SK-N-SH treated with all-trans-retinoic acid at 6 μM for 48 hours (cell line): ENCODE measurements at regions not wholly inside any gene's neighbourhood (a gene's known extent, or its start where the extent isn't known, plus 50 kb on each side); places are given as distances from the start of the nearest gene placed in this dataset.

Experiments used
- ARNTL ChIP-seq: fragments of 450-650 bp; formaldehyde crosslinking; IDR thresholded peaks from 2 replicates; pipeline ENCODE4 v1.5.0; 2020; ENCODE audit warnings: low read depth, mild to moderate bottlenecking, moderate library complexity, borderline replicate concordance
- CREB5 ChIP-seq: fragments of 250-450 bp; sonication (Bioruptor Pico); IDR thresholded peaks from 2 replicates; pipeline ENCODE4 v1.5.1; 2020; ENCODE audit warnings: low read depth, mild to moderate bottlenecking, moderate library complexity
- GLIS3 ChIP-seq: fragments of 250-450 bp; sonication (Bioruptor Pico); IDR thresholded peaks from 2 replicates; pipeline ENCODE4 v1.5.0; 2020; ENCODE audit warnings: mild to moderate bottlenecking, moderate library complexity
- ISL1 ChIP-seq: fragments of 250-450 bp; sonication (Bioruptor Pico); IDR thresholded peaks from 2 replicates; pipeline ENCODE4 v2.1.2; 2022; ENCODE audit warnings: mild to moderate bottlenecking, moderate library complexity
- SNAI2 ChIP-seq: fragments of 250-450 bp; sonication (Bioruptor Pico); IDR thresholded peaks from 2 replicates; pipeline ENCODE4 v1.5.0; 2020; ENCODE audit warnings: mild to moderate bottlenecking, moderate library complexity
- TOX ChIP-seq: fragments of 250-450 bp; sonication (Bioruptor Pico); IDR thresholded peaks from 2 replicates; pipeline ENCODE4 v1.8.0; 2021; ENCODE audit warnings: mild to moderate bottlenecking, moderate library complexity, borderline replicate concordance
- ZC3H10 ChIP-seq: fragments of 250-450 bp; sonication (Bioruptor Pico); IDR thresholded peaks from 2 replicates; pipeline ENCODE4 v1.5.1; 2021; ENCODE audit warnings: mild to moderate bottlenecking, moderate library complexity
- ZFP3 ChIP-seq: fragments of 250-450 bp; sonication (Bioruptor Pico); IDR thresholded peaks from 2 replicates; pipeline ENCODE4 v1.5.0; 2020; ENCODE audit warnings: mild to moderate bottlenecking, moderate library complexity
- ZNF8 ChIP-seq: fragments of 450-650 bp; formaldehyde crosslinking; IDR thresholded peaks from 2 replicates; pipeline ENCODE4 v1.5.0; 2020; ENCODE audit warnings: mild to moderate bottlenecking, moderate library complexity
- TF ChIP-seq, protein P1 (sequence below): fragments of 250-450 bp; sonication (Bioruptor Pico); IDR thresholded peaks from 2 replicates; pipeline ENCODE4 v1.5.0; 2020; ENCODE audit warnings: mild to moderate bottlenecking, moderate library complexity

DNA sequence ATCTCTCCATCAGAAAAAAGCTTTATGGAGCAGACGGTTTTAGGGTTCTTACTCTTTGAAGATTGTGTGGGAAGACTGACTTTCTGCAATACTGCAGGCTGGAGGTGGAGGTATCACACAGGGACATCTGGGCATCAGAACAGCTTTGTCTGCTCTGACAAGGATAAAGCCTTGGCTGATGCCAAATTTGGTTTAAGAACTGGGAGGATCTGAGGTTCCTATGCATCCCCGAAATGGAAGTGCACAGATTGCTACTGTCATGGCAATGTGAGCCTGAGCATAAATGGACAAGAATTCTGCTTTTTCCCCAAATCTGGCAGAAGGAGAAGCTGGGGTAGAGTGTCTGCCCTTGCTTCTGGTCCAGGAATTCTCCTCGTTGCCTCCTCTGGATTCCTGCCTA, 424.3 kb downstream of the SLC4A3 start:
- TF ChIP-seq, protein P1, sequence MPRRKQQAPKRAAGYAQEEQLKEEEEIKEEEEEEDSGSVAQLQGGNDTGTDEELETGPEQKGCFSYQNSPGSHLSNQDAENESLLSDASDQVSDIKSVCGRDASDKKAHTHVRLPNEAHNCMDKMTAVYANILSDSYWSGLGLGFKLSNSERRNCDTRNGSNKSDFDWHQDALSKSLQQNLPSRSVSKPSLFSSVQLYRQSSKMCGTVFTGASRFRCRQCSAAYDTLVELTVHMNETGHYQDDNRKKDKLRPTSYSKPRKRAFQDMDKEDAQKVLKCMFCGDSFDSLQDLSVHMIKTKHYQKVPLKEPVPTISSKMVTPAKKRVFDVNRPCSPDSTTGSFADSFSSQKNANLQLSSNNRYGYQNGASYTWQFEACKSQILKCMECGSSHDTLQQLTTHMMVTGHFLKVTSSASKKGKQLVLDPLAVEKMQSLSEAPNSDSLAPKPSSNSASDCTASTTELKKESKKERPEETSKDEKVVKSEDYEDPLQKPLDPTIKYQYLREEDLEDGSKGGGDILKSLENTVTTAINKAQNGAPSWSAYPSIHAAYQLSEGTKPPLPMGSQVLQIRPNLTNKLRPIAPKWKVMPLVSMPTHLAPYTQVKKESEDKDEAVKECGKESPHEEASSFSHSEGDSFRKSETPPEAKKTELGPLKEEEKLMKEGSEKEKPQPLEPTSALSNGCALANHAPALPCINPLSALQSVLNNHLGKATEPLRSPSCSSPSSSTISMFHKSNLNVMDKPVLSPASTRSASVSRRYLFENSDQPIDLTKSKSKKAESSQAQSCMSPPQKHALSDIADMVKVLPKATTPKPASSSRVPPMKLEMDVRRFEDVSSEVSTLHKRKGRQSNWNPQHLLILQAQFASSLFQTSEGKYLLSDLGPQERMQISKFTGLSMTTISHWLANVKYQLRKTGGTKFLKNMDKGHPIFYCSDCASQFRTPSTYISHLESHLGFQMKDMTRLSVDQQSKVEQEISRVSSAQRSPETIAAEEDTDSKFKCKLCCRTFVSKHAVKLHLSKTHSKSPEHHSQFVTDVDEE (CRISPR knock-in tag): no peak
- TF ChIP-seq GLIS3 (CRISPR knock-in tag) (no peak), CREB5 (CRISPR knock-in tag) (no peak), TOX (CRISPR knock-in tag) (no peak), ZFP3 (no peak), ZC3H10 (CRISPR knock-in tag) (no peak), SNAI2 (CRISPR knock-in tag) (no peak), ZNF8 (CRISPR knock-in tag) (no peak), ISL1 (CRISPR knock-in tag) (no peak), ARNTL (CRISPR knock-in tag) (no peak)
